ENCODE measurements at regions not wholly inside any gene's neighbourhood (a gene's known extent, or its start where the extent isn't known, plus 50 kb on each side); places are given as distances from the start of the nearest gene placed in this dataset.

- TF ChIP-seq JUN (CRISPR knock-in tag; IDR thresholded peaks at IDR 0.05) (no peak), NR1H2 (CRISPR knock-in tag; IDR thresholded peaks at IDR 0.05) (no peak)
Measured at GRCh38 chrX:13370713-13371112, 50.9 kb upstream of the ATXN3L start.
